Neural progenitor cell (in vitro differentiated cells): ENCODE measurements at regions not wholly inside any gene's neighbourhood (a gene's known extent, or its start where the extent isn't known, plus 50 kb on each side); places are given as distances from the start of the nearest gene placed in this dataset.
A peak's percentile ranks its signal among the peaks of the same experiment; 100 is the strongest.

Experiments
- DNase-seq: peaks from one replicate; pipeline ENCODE4 v3.0.0-alpha.2; 2016; ENCODE audit warnings: low spot score
- H2AFZ ChIP-seq: fragments of 200-600 bp; sonication (generic); replicated peaks from 2 replicates; pipeline ENCODE4 v1.6.1; 2016; ENCODE audit warnings: antibody characterized with exemption
- H3F3A ChIP-seq: fragments of 200-600 bp; sonication (generic); 2 replicates; pipeline ENCODE4 v1.6.1; 2016; ENCODE audit warnings: antibody characterized with exemption, low read depth
- H3K27ac ChIP-seq: fragments of 200-600 bp; sonication (generic); 2 replicates; pipeline ENCODE4 v1.5.1; 2016; ENCODE audit warnings: mild to moderate bottlenecking
- H3K27me3 ChIP-seq: fragments of 200-600 bp; sonication (generic); 2 replicates; pipeline ENCODE4 v1.6.1; 2016; ENCODE audit warnings: mild to moderate bottlenecking, moderate library complexity
- H3K36me3 ChIP-seq: fragments of 200-600 bp; sonication (generic); 2 replicates; pipeline ENCODE4 v1.5.1; 2016
- H3K4me1 ChIP-seq: fragments of 200-600 bp; sonication (generic); 2 replicates; pipeline ENCODE4 v1.6.1; 2016; ENCODE audit warnings: mixed run types
- H3K4me2 ChIP-seq: fragments of 200-600 bp; sonication (generic); 2 replicates; pipeline ENCODE4 v1.6.1; 2016
- H3K4me3 ChIP-seq: fragments of 200-600 bp; sonication (generic); 2 replicates; pipeline ENCODE4 v1.5.1; 2016
- H3K79me2 ChIP-seq: fragments of 200-600 bp; sonication (generic); 2 replicates; pipeline ENCODE4 v1.6.1; 2016; ENCODE audit warnings: low read depth
- H3K9ac ChIP-seq: fragments of 200-600 bp; sonication (generic); 2 replicates; pipeline ENCODE4 v1.6.1; 2016
- H3K9me3 ChIP-seq: fragments of 200-600 bp; sonication (generic); 2 replicates; pipeline ENCODE4 v1.5.1; 2016; ENCODE audit warnings: low read depth
- H4K20me1 ChIP-seq: fragments of 200-600 bp; sonication (generic); 2 replicates; pipeline ENCODE4 v1.6.1; 2016; ENCODE audit warnings: low read depth
- H3K27ac Mint-ChIP-seq: 3 replicates; pipeline ENCODE4 v1.8.0; 2021; ENCODE audit warnings: mixed read lengths
- H3K27me3 Mint-ChIP-seq: 2 replicates; pipeline ENCODE4 v1.8.0; 2022; ENCODE audit warnings: low read depth, mild to moderate bottlenecking, inconsistent platforms, moderate library complexity, mixed read lengths; ENCODE audit not compliant: insufficient read depth
- H3K36me3 Mint-ChIP-seq: 3 replicates; pipeline ENCODE4 v1.8.0; 2021; ENCODE audit warnings: mixed read lengths
- H3K4me1 Mint-ChIP-seq: 3 replicates; pipeline ENCODE4 v1.8.0; 2021; ENCODE audit warnings: mixed read lengths
- H3K4me3 Mint-ChIP-seq: 3 replicates; pipeline ENCODE4 v1.8.0; 2021; ENCODE audit warnings: mild to moderate bottlenecking, moderate library complexity, mixed read lengths
- H3K9me3 Mint-ChIP-seq: 3 replicates; pipeline ENCODE4 v1.8.0; 2020; ENCODE audit warnings: mixed read lengths
- CTCF ChIP-seq: fragments of 200-600 bp; sonication (generic); IDR thresholded peaks from 2 replicates; pipeline ENCODE4 v1.5.1; 2017; ENCODE audit warnings: antibody characterized with exemption, mild to moderate bottlenecking
- EZH2 ChIP-seq: fragments of 200-600 bp; sonication (generic); IDR thresholded peaks from 2 replicates; pipeline ENCODE4 v1.6.1; 2017; ENCODE audit warnings: antibody characterized with exemption, mild to moderate bottlenecking, moderate library complexity
- EZH2phosphoT487 ChIP-seq: fragments of 200-600 bp; sonication (generic); IDR thresholded peaks from 2 replicates; pipeline ENCODE4 v1.6.1; 2017; ENCODE audit warnings: antibody characterized with exemption

GRCh38 chr5:4208996-4209395 is 613.4 kb downstream of the IRX1 start:
- peaks cover 9% of the 10 kb centered on the region for H3K27me3 Mint-ChIP-seq
- Histone ChIP-seq H2AFZ (no peak overlapping the region), H3K9me3 (no peaks in the 10 kb centered on the region), H3K4me2 (no peak overlapping the region), H3F3A (peaks cover 25% of the 10 kb centered on the region), H3K4me1 (peaks cover 43% of the 10 kb centered on the region), H3K27me3 (peaks cover 3% of the 10 kb centered on the region), H3K36me3 (no peaks in the 10 kb centered on the region), H4K20me1 (peaks cover 13% of the 10 kb centered on the region), H3K4me3 (no peak overlapping the region), H3K79me2 (no peaks in the 10 kb centered on the region), H3K27ac (no peak overlapping the region), H3K9ac (no peak overlapping the region)
- no peak for DNase-seq
- H3K9me3 Mint-ChIP-seq: peaks cover 16% of the 10 kb centered on the region
- peak overlapping the region; percentile 18 for H3K27ac Mint-ChIP-seq
- H3K4me1 Mint-ChIP-seq: peaks cover 71% of the 10 kb centered on the region
- TF ChIP-seq EZH2: no peak
- no peak for TF ChIP-seq CTCF
- TF ChIP-seq EZH2phosphoT487: no peak
- H3K4me3 Mint-ChIP-seq: no peak overlapping the region
- no peaks in the 10 kb centered on the region for H3K36me3 Mint-ChIP-seq

- peaks cover 30% of the 10 kb centered on the region for H3K4me1 ChIP-seq
- H3K9me3 Mint-ChIP-seq: peaks cover 20% of the 10 kb centered on the region
- peaks cover 16% of the 10 kb centered on the region for H4K20me1 ChIP-seq
- no peak for DNase-seq
- no peaks in the 10 kb centered on the region for H3K9me3 ChIP-seq
- no peak overlapping the region for H3K9ac ChIP-seq
- H3K4me3 ChIP-seq: peak overlapping the region; percentile 26
- no peaks in the 10 kb centered on the region for H3K36me3 ChIP-seq
- no peak overlapping the region for H2AFZ ChIP-seq
- H3K36me3 Mint-ChIP-seq: no peaks in the 10 kb centered on the region
- H3K27me3 Mint-ChIP-seq: peaks cover 12% of the 10 kb centered on the region
- no peak for TF ChIP-seq EZH2
- TF ChIP-seq EZH2phosphoT487: no peak
- no peak for TF ChIP-seq CTCF
- H3K4me2 ChIP-seq: peak overlapping the region; percentile 65
- peaks cover 50% of the 10 kb centered on the region for H3K4me1 Mint-ChIP-seq
- peak overlapping the region; percentile 77 for H3K27ac ChIP-seq
- no peaks in the 10 kb centered on the region for H3K79me2 ChIP-seq
- peaks cover 33% of the 10 kb centered on the region for H3F3A ChIP-seq
- H3K27me3 ChIP-seq: peaks cover 33% of the 10 kb centered on the region
- no peak overlapping the region for H3K4me3 Mint-ChIP-seq
- H3K27ac Mint-ChIP-seq: peak overlapping the region; percentile 44
Observed at GRCh38 chr5:4212071-4212739, 616.6 kb downstream of the IRX1 start.

GRCh38 chr5:4212981-4213819 is 617.6 kb downstream of the IRX1 start:
- Histone ChIP-seq H3K9ac (no peak overlapping the region), H3K36me3 (no peaks in the 10 kb centered on the region), H3K9me3 (no peaks in the 10 kb centered on the region), H3K79me2 (no peaks in the 10 kb centered on the region), H3K4me3 (no peak overlapping the region), H3F3A (peaks cover 33% of the 10 kb centered on the region), H3K4me2 (peak overlapping the region; percentile 65), H4K20me1 (peaks cover 16% of the 10 kb centered on the region), H3K4me1 (peaks cover 24% of the 10 kb centered on the region), H3K27ac (peak overlapping the region; percentile 87), H3K27me3 (peaks cover 34% of the 10 kb centered on the region), H2AFZ (no peak overlapping the region)
- Mint-ChIP-seq H3K36me3 (peaks cover 2% of the 10 kb centered on the region), H3K27ac (no peak overlapping the region), H3K4me1 (peaks cover 43% of the 10 kb centered on the region), H3K9me3 (peaks cover 23% of the 10 kb centered on the region), H3K4me3 (no peak overlapping the region), H3K27me3 (peaks cover 12% of the 10 kb centered on the region)
- DNase-seq: peak; percentile 92
- TF ChIP-seq EZH2phosphoT487 (peak; percentile 96), CTCF (no peak), EZH2 (no peak)
